ENCODE measurements at regions not wholly inside any gene's neighbourhood (a gene's known extent, or its start where the extent isn't known, plus 50 kb on each side); places are given as distances from the start of the nearest gene placed in this dataset.

DNA sequence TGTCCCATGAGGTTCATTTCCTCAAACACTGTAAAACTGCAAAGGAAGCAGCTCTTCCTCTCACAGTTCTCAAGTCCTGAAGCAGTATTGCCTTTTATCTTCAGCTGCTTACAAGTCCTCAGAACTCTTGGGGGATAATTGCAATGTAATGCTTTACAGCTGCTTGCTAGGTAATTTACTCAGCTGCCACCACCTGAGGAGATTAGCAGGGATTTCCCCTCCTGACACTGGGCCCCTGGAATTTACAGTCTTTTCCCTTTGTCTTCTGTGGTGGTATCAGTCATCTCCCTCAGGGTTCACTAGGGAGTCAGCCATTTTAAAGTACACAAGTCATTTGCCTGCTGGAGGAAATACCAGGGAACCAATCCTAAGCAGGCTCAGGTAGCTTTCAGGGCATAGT is 754.3 kb upstream of the GRAMD2B start:
- Histone ChIP-seq H3K9me3 (ENCODE audit: control insufficient read depth in 4 of 4, low read length in 3 of 4) (no peaks in the 10 kb centered on the region), H3K36me3 (ENCODE audit: control insufficient read depth in 4 of 4, insufficient read depth in 3 of 4, low read depth in 1 of 4, low read length in 3 of 4) (no peaks in the 10 kb centered on the region), H3K9ac (ENCODE audit: low read depth in 1 of 2, low read length in 2 of 2) (no peak overlapping the region), H3K4me1 (ENCODE audit: control insufficient read depth in 4 of 4, insufficient read depth in 4 of 4, low read length in 3 of 4) (no peaks in the 10 kb centered on the region), H3K27me3 (ENCODE audit: control insufficient read depth in 4 of 4, insufficient read depth in 4 of 4, low read length in 3 of 4) (peaks cover 0 to 3% (median 0%) of the 10 kb centered on the region in 4 donors), H3K4me3 (ENCODE audit: low read depth in 1 of 3, low read length in 3 of 3) (no peak overlapping the region), H3K27ac (ENCODE audit: low read depth in 1 of 2, low read length in 2 of 2) (no peak overlapping the region)
- TF ChIP-seq EGR1 (IDR thresholded peaks at IDR 0.05; ENCODE audit: low read depth in 2 of 2) (no peak), NR2F2 (IDR thresholded peaks at IDR 0.05) (no peak), RXRA (IDR thresholded peaks at IDR 0.05) (no peak), FOXA1 (IDR thresholded peaks at IDR 0.05) (no peak)
- TF ChIP-seq, protein P1, sequence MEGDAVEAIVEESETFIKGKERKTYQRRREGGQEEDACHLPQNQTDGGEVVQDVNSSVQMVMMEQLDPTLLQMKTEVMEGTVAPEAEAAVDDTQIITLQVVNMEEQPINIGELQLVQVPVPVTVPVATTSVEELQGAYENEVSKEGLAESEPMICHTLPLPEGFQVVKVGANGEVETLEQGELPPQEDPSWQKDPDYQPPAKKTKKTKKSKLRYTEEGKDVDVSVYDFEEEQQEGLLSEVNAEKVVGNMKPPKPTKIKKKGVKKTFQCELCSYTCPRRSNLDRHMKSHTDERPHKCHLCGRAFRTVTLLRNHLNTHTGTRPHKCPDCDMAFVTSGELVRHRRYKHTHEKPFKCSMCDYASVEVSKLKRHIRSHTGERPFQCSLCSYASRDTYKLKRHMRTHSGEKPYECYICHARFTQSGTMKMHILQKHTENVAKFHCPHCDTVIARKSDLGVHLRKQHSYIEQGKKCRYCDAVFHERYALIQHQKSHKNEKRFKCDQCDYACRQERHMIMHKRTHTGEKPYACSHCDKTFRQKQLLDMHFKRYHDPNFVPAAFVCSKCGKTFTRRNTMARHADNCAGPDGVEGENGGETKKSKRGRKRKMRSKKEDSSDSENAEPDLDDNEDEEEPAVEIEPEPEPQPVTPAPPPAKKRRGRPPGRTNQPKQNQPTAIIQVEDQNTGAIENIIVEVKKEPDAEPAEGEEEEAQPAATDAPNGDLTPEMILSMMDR (IDR thresholded peaks at IDR 0.05; ENCODE audit: low read depth, low read length, missing input control), result no peak
- TF ChIP-seq, protein P2, sequence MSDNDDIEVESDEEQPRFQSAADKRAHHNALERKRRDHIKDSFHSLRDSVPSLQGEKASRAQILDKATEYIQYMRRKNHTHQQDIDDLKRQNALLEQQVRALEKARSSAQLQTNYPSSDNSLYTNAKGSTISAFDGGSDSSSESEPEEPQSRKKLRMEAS (IDR thresholded peaks at IDR 0.05), result no peak
- DNase-seq (ENCODE audit: low spot score), result no peak

DNA sequence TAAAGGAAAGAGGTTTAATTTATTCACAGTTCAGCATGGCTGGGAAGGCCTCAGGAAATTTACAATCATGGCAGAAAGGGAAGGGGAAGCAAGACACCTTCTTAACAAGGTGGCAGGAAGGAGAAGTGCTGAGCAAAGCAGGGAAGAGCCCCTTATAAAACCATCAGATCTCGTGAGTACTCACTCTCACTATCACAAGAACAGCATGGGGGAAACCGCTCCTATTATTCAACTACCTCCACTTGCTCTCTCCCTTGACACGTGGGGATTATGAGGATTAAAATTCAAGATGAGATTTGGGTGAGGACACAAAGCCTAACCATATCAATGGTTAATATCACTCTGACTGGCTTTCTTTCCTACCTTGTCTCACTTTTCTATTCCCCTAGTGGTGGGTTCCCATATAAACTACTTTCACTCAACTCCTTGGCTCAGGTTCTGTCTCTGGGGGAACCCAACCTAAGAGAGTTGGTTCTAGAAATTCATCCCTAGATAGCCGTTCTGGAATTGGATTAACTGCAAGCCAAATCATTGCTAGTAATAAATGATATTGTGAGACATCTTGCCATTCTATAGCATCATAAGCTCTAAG is 749.8 kb upstream of the GRAMD2B start:
- no peak for DNase-seq (ENCODE audit: low spot score)
- Histone ChIP-seq H3K4me3 (ENCODE audit: low read depth in 1 of 3, low read length in 3 of 3) (no peak overlapping the region), H3K9me3 (ENCODE audit: control insufficient read depth in 4 of 4, low read length in 3 of 4) (no peaks in the 10 kb centered on the region), H3K4me1 (ENCODE audit: control insufficient read depth in 4 of 4, insufficient read depth in 4 of 4, low read length in 3 of 4) (no peaks in the 10 kb centered on the region), H3K27me3 (ENCODE audit: control insufficient read depth in 4 of 4, insufficient read depth in 4 of 4, low read length in 3 of 4) (peaks cover 0 to 3% (median 0%) of the 10 kb centered on the region in 4 donors), H3K9ac (ENCODE audit: low read depth in 1 of 2, low read length in 2 of 2) (no peak overlapping the region), H3K27ac (ENCODE audit: low read depth in 1 of 2, low read length in 2 of 2) (no peak overlapping the region), H3K36me3 (ENCODE audit: control insufficient read depth in 4 of 4, insufficient read depth in 3 of 4, low read depth in 1 of 4, low read length in 3 of 4) (no peaks in the 10 kb centered on the region)
- 85% methylated on average over 4 of the region's 4 CpGs for WGBS
- no peak for TF ChIP-seq SP1 (IDR thresholded peaks at IDR 0.05)
- no peak for TF ChIP-seq GABPA (IDR thresholded peaks at IDR 0.05 in 1 of 2, conservative IDR thresholded peaks at IDR 0.05 in 1 of 2)
- TF ChIP-seq, protein P2 (IDR thresholded peaks at IDR 0.05), result no peak
- no peak for TF ChIP-seq FOXA2 (IDR thresholded peaks at IDR 0.05)

DNA sequence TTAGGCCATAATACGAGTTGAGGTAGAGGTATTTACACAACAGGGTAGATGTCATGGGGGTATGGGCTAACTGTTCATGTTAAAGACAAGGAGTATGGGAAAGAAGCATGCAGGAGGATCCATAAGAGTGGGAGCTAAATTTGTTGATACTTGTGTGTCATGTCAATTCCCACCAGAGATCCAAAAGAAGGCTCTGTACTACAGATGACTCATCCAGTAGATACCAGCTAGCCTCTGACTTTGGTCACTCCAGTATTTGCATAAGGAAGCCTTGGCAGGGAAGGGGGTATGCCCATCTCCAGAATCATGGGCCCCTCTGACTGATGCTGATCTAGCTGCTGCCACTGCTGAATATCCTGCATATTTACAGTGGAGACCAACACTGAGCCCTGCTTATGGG is 743.7 kb upstream of the GRAMD2B start:
- no peak overlapping the region for H3K9ac ChIP-seq (ENCODE audit: low read depth in 1 of 2, low read length in 2 of 2)
- H3K4me1 ChIP-seq (ENCODE audit: control insufficient read depth in 4 of 4, insufficient read depth in 4 of 4, low read length in 3 of 4), result no peaks in the 10 kb centered on the region
- no peaks in the 10 kb centered on the region for H3K9me3 ChIP-seq (ENCODE audit: control insufficient read depth in 4 of 4, low read length in 3 of 4)
- no peak for DNase-seq (ENCODE audit: low spot score)
- no peaks in the 10 kb centered on the region for H3K27me3 ChIP-seq (ENCODE audit: control insufficient read depth in 4 of 4, insufficient read depth in 4 of 4, low read length in 3 of 4)
- no peak overlapping the region for H3K27ac ChIP-seq (ENCODE audit: low read depth in 1 of 2, low read length in 2 of 2)
- no peak overlapping the region for H3K4me3 ChIP-seq (ENCODE audit: low read depth in 1 of 3, low read length in 3 of 3)
- WGBS, result 91% methylated on average over 1 of the region's 1 CpG
- TF ChIP-seq JUND (IDR thresholded peaks at IDR 0.05) (no peak), EGR1 (IDR thresholded peaks at IDR 0.05; ENCODE audit: low read depth in 2 of 2) (no peak)
- TF ChIP-seq, protein P1 (IDR thresholded peaks at IDR 0.05; ENCODE audit: low read depth, low read length, missing input control), result no peak
- TF ChIP-seq, protein P2 (IDR thresholded peaks at IDR 0.05), result no peak
- no peaks in the 10 kb centered on the region for H3K36me3 ChIP-seq (ENCODE audit: control insufficient read depth in 4 of 4, insufficient read depth in 3 of 4, low read depth in 1 of 4, low read length in 3 of 4)

All from liver (tissue), 8 donors.